HEK293T (cell line): ENCODE measurements at regions not wholly inside any gene's neighbourhood (a gene's known extent, or its start where the extent isn't known, plus 50 kb on each side); places are given as distances from the start of the nearest gene placed in this dataset.

Experiments
- ARNT ChIP-seq: fragments of 450-650 bp; IDR thresholded peaks from 2 replicates; pipeline ENCODE4 v1.6.1; 2017; ENCODE audit warnings: mild to moderate bottlenecking
- BHLHE40 ChIP-seq: fragments of 450-650 bp; IDR thresholded peaks from 2 replicates; pipeline ENCODE4 v1.6.1; 2016; ENCODE audit warnings: mild to moderate bottlenecking, moderate library complexity, borderline replicate concordance

DNA sequence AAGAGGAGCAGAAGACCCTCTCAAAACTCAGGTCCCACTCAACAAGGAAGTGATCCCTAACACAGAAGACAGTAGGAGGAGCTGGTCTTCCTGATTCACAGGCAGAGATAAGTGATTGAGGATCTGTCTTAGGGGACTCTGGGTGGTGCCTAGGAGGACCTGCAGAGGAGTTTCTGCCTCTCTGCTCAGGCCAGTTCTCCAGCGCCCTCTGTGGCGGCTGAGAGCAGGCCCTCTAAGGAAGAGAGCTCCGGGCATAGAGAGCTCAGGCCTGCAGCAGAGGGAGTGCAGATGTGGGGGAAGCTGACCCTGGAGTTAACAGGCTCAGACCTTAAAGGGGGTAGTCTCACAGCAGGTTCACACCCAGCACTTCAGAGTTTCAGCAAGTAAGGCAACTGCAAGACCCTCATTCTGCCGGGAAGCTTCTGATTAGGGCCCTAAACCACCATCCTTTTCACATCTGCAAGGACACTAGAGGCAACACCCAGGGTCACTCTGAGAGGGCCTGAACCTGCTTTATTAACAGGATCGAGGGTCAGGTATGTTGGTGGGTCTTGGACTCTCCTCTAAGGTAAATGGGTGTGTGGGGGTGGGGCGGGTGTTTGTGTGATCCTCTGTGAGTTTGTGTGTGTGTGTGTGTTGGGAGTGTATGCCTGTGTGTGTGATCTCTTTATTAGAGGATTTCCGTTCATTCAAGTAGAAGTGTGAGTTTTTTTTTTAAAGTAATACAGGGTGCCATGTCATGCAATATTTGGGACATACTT lies 57.6 kb upstream of the TARP start:
- TF ChIP-seq BHLHE40 (no peak), ARNT (no peak)
